HEK293 (cell line): ENCODE measurements at regions not wholly inside any gene's neighbourhood (a gene's known extent, or its start where the extent isn't known, plus 50 kb on each side); places are given as distances from the start of the nearest gene placed in this dataset.

Source experiments
- ZBTB21 ChIP-seq: fragments of 450-650 bp; formaldehyde crosslinking; IDR thresholded peaks from 2 replicates; pipeline ENCODE4 v1.5.1; 2017; ENCODE audit warnings: missing biosample characterization, missing genetic modification characterization
- ZEB2 ChIP-seq: fragments of 450-650 bp; formaldehyde crosslinking; IDR thresholded peaks from 2 replicates; pipeline ENCODE4 v1.5.1; 2016; ENCODE audit warnings: missing biosample characterization, missing genetic modification characterization
- ZNF157 ChIP-seq: fragments of 450-650 bp; formaldehyde crosslinking; IDR thresholded peaks from 2 replicates; pipeline ENCODE4 v1.5.1; 2016; ENCODE audit warnings: missing biosample characterization, missing genetic modification characterization
- ZNF274 ChIP-seq, 2 experiments: fragments of 200-500 bp in 1 of 2; fragments of 450-650 bp in 1 of 2; sonication (Bioruptor generic) in 1 of 2; formaldehyde crosslinking in 1 of 2; IDR thresholded peaks; 2 replicates each; pipeline versions ENCODE4 v1.5.1 to v1.6.1; 2014 to 2016; ENCODE audit warnings: borderline replicate concordance in 1 of 2, inconsistent platforms in 1 of 2, low read length in 1 of 2, missing biosample characterization in 1 of 2, missing genetic modification characterization in 1 of 2
- ZNF311 ChIP-seq: fragments of 450-650 bp; formaldehyde crosslinking; IDR thresholded peaks from 2 replicates; pipeline ENCODE4 v1.5.1; 2017; ENCODE audit warnings: missing biosample characterization, missing genetic modification characterization, borderline replicate concordance
- ZNF561 ChIP-seq: fragments of 450-650 bp; IDR thresholded peaks from 2 replicates; pipeline ENCODE4 v1.5.1; 2018; ENCODE audit warnings: missing biosample characterization, missing genetic modification characterization, borderline replicate concordance
- ZNF639 ChIP-seq: fragments of 450-650 bp; formaldehyde crosslinking; IDR thresholded peaks from 2 replicates; pipeline ENCODE4 v1.5.1; 2016; ENCODE audit warnings: missing biosample characterization, missing genetic modification characterization
- TF ChIP-seq, protein P1 (sequence below): fragments of 450-650 bp; formaldehyde crosslinking; IDR thresholded peaks from 2 replicates; pipeline ENCODE4 v1.5.1; 2016; ENCODE audit warnings: missing biosample characterization, missing genetic modification characterization
- TF ChIP-seq, protein P2 (sequence below): fragments of 450-650 bp; formaldehyde crosslinking; optimal IDR thresholded peaks from 2 replicates; pipeline ENCODE3; 2016; ENCODE audit warnings: missing biosample characterization, mild to moderate bottlenecking, missing genetic modification characterization

GRCh38 chr4:17230727-17231126, 281.2 kb downstream of the QDPR start:
- TF ChIP-seq, protein P1, sequence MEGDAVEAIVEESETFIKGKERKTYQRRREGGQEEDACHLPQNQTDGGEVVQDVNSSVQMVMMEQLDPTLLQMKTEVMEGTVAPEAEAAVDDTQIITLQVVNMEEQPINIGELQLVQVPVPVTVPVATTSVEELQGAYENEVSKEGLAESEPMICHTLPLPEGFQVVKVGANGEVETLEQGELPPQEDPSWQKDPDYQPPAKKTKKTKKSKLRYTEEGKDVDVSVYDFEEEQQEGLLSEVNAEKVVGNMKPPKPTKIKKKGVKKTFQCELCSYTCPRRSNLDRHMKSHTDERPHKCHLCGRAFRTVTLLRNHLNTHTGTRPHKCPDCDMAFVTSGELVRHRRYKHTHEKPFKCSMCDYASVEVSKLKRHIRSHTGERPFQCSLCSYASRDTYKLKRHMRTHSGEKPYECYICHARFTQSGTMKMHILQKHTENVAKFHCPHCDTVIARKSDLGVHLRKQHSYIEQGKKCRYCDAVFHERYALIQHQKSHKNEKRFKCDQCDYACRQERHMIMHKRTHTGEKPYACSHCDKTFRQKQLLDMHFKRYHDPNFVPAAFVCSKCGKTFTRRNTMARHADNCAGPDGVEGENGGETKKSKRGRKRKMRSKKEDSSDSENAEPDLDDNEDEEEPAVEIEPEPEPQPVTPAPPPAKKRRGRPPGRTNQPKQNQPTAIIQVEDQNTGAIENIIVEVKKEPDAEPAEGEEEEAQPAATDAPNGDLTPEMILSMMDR (tag by site-specific recombination) = no peak
- no peak for TF ChIP-seq ZNF274 (IDR thresholded peaks at IDR 0.05; ENCODE audit: low read length)
- TF ChIP-seq ZNF274 (tag by site-specific recombination; IDR thresholded peaks at IDR 0.05; ENCODE audit: borderline replicate concordance) = no peak
- no peak for TF ChIP-seq ZNF639
- TF ChIP-seq, protein P2, sequence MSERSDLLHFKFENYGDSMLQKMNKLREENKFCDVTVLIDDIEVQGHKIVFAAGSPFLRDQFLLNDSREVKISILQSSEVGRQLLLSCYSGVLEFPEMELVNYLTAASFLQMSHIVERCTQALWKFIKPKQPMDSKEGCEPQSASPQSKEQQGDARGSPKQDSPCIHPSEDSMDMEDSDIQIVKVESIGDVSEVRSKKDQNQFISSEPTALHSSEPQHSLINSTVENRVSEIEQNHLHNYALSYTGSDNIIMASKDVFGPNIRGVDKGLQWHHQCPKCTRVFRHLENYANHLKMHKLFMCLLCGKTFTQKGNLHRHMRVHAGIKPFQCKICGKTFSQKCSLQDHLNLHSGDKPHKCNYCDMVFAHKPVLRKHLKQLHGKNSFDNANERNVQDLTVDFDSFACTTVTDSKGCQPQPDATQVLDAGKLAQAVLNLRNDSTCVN (tag by site-specific recombination) = no peak
- TF ChIP-seq ZNF157 (tag by site-specific recombination) = no peak
- TF ChIP-seq ZNF311 = no peak
- TF ChIP-seq ZNF561 = no peak
- no peak for TF ChIP-seq ZEB2 (tag by site-specific recombination)
- no peak for TF ChIP-seq ZBTB21 (tag by site-specific recombination)
